Stimulated activated CD8-positive, alpha-beta memory T cell treated with anti-CD3 and anti-CD28 coated beads, Interleukin-4, amount 100 ng/mL, for 1 hour (primary cell): ENCODE measurements at regions not wholly inside any gene's neighbourhood (a gene's known extent, or its start where the extent isn't known, plus 50 kb on each side); places are given as distances from the start of the nearest gene placed in this dataset.

ENCODE experiments used
- DNase-seq, 2 donors: peaks; one replicate each; pipeline ENCODE4 v3.0.0-alpha.2; 2020; ENCODE audit warnings: low read depth in 2 of 2, low spot score in 1 of 2

DNA sequence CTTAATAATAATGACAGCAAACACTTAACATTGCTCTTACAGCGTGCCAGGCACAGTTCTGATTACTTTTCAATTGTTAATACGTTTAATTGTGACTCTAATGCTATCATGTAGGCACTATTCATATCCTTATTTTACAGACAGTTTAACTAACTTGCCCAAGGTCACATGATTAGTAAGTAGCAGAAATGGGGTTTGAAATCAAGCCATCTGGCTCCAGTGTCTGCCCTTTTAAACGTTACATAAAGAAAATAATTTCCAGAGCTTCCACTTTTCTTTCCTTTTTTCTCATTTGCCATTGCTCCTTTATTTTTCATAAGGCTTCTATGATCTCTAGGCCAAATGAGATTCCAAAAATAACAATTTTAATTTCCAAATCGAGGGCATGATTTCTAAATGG, 50.6 kb upstream of the IKZF2 start:
- no peak for DNase-seq

DNA sequence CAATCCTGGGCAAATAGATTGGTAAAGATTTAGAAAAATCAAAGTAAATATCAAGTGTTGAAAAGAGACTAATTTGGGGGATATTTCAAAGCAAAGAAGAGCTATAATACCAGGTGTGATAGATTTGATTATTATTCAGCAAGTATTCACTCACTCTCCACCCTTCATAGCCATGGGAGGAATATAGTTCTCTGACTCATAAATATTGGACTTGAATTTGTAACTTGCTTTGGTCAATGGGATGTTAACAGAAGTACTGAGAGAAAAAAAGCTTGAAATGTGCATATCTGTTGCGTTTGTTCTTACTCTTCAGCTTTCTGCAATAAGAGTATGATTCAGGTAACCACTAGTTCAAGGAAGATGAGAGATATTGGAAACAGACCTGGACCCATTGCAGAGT, 54.5 kb upstream of the IKZF2 start:
- no peak for DNase-seq

DNA sequence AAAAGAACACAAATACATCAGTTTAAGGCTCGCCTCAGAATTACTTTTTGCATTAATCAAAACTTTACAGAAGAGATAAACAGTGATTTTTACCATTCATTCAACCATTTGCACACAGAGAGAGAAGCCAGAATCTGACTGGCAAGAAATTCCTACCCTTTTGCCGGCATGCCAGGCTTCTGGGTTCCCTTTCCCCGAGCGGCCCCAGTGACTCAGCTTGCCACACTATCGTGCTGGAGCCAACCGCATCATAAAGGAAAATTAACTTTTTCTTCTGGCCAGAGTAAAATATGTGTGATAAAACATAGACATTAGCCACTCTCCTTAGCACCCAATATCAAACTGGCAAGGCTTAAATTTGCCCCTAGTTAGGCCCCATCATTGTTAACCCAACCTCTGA, 61.8 kb upstream of the IKZF2 start:
- no peak for DNase-seq

DNA sequence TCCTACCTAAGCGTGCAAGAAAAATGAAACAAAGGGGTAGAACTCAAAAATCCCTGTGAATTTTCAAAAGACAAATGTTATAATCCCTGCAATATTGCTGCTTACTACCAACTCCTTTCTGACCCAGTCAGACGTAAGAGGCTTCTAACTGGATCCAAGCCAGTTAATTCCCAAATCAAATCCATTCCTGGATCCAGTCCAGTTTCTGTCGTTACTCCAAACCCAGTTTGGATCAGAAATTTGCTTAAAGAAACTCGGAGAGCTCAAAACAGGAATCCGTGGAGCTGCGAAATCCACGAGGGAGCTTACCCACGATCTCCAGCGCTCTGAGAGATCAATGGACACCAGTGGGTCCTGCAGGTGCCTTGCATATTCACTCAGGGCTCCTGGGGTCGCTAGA, 62.8 kb upstream of the IKZF2 start:
- DNase-seq: no peak

DNA sequence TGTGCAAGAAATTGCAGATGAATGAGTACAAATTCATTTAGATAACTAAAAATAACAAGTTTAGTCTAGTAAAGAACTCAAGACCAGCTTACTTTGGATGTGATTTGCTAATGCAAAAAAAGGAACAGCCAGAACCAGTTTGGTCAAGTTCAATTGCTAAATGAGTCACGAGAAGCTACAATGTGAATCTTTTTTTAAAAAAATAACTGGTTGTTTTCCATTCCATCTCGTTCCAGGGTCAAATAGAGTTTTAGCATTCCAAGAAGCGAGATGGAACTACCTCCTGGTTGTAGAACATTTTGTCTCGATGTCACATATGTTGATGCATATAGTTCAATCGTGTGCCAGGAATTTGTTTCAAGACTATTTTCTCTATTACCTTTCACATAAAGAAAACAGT, 65.0 kb upstream of the IKZF2 start:
- no peak for DNase-seq

DNA sequence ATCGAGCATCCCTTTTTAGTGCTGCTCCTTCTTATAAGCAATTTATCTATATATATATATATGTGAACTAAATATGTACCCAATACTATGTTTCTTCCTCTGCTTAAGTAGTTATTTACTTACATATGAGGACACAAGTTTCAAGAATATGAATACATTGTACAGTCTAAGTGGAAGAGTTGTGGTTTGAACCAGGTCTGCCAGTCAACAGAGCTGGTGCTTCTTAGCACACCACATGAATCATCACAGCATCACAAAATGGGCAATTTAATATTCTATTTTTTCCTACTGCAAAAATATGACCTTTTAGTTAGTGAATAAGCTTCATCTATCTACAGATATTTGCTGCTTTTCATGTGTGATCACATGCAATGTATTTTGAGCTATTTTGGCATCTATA, 64.4 kb upstream of the SPAG16 start:
- DNase-seq: no peak

DNA sequence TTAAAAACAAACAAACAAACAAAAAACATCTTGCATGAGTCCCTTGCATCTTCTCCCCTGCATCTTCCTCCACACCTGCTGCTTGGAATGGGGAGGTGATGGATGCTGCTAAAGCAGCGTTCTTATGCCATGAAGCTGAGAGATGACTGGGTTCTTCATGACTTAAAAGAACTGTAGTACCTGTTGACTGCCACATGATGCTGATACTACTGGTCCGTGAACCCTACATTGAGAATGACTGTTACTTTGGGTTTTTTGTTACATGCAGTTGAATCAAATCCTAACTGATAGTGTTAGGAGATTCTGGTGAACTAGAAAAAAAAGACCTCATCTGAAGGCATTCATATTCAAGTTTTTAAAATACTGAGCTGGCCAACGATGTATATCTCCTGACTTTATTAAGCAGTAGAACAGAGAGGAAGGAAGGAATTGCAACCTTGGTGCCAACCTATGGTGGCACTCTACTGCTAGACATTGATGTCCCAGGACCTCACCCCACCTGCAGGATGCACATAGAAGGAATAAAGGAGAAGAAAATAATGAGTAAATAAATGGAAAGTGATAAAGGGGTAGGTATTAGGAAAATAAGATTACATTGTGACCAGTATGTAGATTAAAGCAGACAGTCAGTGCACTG, 63.2 kb upstream of the SPAG16 start:
- DNase-seq: no peak

DNA sequence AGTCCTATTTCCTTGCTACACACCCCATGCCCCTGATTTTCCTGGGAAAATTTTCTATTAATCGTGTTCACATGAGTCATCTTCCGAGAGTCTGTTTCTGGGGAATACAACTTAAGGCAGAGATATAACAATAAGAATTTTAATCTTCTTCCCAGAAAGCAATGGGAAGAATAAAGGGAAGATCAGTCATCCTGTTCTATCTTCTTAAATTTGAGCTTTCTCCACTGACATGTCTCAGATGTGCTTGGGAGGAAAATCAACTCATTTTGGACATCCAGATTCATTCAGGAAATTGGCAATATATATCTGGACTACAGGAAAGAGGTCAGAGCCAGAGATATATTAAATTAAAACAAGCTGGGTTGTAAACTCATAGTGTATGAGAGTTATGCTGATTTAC, 62.3 kb upstream of the SPAG16 start:
- DNase-seq: no peak

DNA sequence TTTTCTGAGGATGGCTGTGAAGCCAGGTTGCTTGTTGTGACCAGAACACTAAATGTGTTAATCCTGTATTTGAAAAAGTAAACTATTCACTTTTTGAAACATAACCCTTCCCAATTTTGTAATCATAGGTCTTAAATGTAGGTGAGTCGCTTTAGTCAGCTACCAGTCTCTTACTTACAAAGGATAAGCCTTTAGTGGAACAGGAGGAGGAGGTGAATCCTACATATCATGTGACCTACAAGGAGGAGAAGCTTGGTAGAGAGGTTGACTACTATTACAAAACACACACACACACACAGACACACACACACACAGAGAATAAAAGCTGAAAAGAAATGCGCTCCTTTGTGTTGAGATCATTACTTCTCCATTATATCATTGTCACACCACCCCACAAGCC, 59.9 kb upstream of the SPAG16 start:
- no peak for DNase-seq

DNA sequence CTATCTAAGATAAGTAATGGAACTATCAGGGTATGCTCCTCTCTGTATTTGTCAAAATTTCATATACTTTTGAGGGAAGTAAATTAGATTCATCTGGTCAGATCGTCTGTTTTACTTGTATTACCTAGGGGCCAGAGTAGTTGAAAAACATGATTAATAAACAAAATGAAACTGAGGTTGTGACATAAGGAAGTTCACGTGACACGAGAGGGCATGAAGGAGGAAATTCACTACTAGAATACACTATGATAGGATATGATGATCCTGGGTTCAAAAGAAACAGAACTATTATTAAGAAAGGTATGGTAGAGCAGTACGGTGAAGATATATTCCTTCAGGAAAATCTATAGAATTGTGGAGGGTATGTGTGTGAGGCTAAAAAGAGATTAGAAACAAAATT, 58.4 kb upstream of the SPAG16 start:
- no peak for DNase-seq

DNA sequence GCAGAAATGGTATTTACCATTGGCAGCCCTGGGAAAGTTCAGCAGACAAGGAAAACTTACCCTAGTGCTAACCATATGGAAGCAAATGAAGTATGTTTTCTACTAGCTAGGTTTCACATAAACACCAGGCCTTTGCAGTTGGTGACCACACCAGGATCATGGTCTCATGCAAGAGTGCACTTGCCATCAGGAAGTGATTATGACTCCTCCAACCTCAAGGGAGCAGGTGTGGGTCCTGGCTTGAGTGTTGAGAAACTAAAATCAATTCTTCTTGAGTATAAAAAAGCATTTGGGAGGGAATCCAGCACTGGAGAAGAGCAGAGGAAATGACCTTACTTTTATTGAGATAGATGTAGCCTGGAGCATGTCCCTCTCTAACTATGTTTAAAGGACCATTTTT, 56.8 kb upstream of the SPAG16 start:
- DNase-seq: no peak

DNA sequence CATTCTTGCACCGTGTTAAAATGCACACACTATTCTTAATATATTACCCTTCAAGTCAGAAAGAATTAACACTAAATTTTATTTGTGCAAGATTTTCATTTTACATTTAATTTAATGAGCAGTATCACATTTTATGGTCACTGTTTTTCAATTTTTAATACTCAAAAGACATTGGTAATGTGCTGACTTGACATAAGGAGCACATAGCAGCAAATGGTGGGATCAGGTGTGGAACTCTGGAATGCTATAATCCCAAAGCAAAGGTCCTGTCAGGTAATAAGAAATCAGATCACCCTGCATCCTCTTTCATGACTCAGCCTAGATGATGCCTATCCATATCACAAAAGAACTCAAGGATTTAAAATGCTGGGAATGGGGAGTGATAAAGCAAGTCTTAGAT, 55.6 kb upstream of the SPAG16 start:
- DNase-seq: no peak

DNA sequence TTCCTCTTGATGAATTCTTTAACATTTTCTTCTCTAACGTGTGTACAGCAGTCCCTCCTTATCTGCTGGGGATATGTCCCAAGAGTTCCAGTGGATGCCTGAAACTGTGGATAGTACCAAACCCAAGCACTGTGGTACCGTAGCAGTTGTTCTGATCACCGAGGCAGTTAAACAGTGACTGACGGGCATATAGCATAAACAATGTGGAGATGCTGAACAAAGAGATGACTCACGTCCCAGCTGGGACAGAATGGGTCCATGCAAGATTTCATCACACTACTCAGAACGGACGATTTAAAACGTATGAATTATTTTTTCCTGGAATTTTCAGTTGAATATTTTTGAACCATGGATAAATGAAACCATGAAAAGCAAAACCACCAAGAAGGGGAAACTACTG, 54.5 kb upstream of the SPAG16 start:
- DNase-seq: no peak

DNA sequence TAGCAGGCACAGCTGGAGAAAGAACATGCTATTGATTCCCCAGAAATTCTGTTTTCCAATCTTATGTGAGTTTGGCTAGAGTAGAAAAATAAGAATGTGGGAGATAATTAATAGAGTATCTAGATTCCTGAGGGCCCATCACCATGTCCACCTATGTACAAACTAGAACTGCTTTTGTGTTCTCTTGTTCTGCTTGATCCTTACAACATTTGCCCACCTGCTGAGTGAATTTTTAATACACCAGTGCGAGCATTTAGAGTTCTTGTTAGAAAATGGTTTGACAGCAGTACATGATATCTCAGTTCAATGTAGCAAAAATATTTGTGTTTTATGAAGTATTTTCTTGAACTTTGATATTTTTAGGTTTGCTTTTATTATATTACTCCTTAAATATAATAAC, 52.3 kb upstream of the SPAG16 start:
- no peak for DNase-seq

DNA sequence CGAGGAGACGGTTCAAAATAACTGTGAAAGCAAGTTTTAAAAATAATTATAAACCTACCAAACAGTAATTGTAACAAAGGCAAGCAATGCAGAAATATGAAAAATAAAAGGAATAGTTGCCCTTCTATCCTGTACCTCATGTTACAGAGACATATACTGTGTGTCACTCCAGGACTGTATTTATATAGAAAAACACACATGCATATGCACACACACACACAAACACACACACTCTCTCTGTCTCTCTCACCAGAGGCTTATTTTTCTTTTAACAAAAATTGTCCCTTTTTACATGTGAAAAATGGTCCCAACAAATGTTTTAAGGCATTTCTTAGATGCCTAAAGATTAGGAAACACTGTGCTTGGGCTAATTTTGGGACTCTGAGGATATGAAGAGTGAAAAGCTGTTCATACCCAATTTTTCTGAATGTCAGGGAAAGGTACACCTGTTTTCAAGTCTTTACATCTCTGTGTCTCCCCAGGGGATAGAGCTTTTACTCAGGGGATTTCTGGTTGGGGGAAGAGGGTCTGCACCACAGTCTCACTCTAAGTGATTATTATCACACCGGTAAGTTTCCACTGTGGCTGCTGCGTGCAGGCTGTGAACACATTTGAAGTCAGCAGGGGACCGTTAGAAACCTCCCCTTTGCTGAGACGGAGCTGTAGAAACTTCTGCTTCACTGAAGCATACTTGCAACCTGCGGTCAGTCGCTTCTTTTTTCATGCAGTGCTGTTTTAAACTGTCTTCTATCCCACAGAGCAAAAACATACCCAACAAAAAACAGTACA, 51.4 kb upstream of the SPAG16 start:
- peak in 1 of 2 donors; percentile 26 for DNase-seq

DNA sequence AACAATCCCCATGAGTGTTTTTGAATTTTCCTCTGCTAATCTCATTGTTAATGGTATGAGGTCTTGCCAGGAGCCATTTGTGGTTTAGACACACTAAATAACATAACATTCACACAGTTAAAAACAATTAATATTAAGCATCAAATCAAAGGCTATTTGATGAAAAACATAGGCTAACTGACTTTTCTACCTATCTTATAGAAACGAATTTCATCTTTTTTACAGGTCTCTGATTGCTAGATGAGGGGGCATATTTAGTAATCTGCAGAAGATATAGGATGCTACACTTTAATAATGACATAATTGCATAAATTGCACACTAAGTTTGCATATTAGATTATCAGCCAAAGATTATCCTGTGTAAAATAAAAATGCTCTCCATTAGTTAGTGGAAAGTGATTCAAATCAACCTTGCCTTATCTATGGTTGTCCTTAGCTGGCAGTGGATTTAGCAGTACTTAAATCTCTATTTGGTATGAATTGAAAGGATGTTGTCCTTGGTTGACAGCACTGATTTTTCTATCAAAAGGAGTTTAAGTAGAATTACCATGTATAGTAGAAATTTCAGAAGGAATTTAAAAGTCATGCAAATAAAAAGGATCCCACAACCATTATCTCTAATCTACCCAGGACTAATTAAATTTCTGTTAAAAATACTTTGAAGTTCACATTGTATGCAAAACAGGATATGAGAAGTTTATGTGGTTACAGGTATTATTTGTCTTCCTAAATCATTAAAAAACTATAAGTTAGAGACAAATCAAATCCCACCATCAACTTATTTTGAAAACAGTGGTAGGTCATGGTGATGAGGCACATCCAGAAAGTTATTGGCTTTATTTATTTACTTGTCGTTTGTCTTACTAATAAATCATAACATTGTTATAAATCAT, 50.6 kb upstream of the SPAG16 start:
- DNase-seq: no peak
